Activated T-cell treated with anti-CD3 and anti-CD28 coated beads, Interleukin-2, amount 50 U/mL, for 72 hours (primary cell): ENCODE measurements at regions not wholly inside any gene's neighbourhood (a gene's known extent, or its start where the extent isn't known, plus 50 kb on each side); places are given as distances from the start of the nearest gene placed in this dataset.
A peak's percentile ranks its signal among the peaks of the same experiment; 100 is the strongest.

Source experiments
- ATAC-seq, 2 donors: fragments of 150-1000 bp; cut with Tn5 transposase; replicated peaks in 1 of 2; 2 replicates each; pipeline ENCODE4 v1.10.0; 2021; ENCODE audit warnings: moderate library complexity in 2 of 2, mild to moderate bottlenecking in 1 of 2
- DNase-seq, 2 donors: peaks; one replicate each; pipeline ENCODE4 v3.0.0; 2021 to 2022; ENCODE audit warnings: mixed read lengths in 1 of 2
- H3K27ac Mint-ChIP-seq: one replicate; pipeline ENCODE4 v1.8.0; 2022; ENCODE audit warnings: mild to moderate bottlenecking, moderate library complexity, mixed read lengths
- H3K27me3 Mint-ChIP-seq: one replicate; pipeline ENCODE4 v1.8.0; 2022; ENCODE audit warnings: low read depth, mixed read lengths
- H3K36me3 Mint-ChIP-seq, 2 donors: one replicate each; pipeline ENCODE4 v1.8.0; 2022; ENCODE audit warnings: mixed read lengths in 2 of 2, mild to moderate bottlenecking in 1 of 2; ENCODE audit not compliant: insufficient read depth in 2 of 2
- H3K4me1 Mint-ChIP-seq: one replicate; pipeline ENCODE4 v1.8.0; 2022; ENCODE audit warnings: low read depth, mixed read lengths
- H3K4me3 Mint-ChIP-seq, 2 donors: one replicate each; pipeline ENCODE4 v1.8.0; 2022; ENCODE audit warnings: mild to moderate bottlenecking in 2 of 2, mixed read lengths in 2 of 2, moderate library complexity in 2 of 2
- H3K9me3 Mint-ChIP-seq, 2 donors: one replicate each; pipeline ENCODE4 v1.8.0; 2022; ENCODE audit warnings: mixed read lengths in 2 of 2

- peaks cover 68% of the 10 kb centered on the region for H3K4me1 Mint-ChIP-seq
- H3K27me3 Mint-ChIP-seq, result peaks cover 23% of the 10 kb centered on the region
- H3K4me3 Mint-ChIP-seq, result peak overlapping the region; percentile 70 to 74
- H3K27ac Mint-ChIP-seq, result peak overlapping the region; percentile 41
- peak in 1 of 2 donors; percentile 18 for ATAC-seq
- H3K9me3 Mint-ChIP-seq, result no peaks in the 10 kb centered on the region
- H3K36me3 Mint-ChIP-seq, result peaks cover 0 to 2% of the 10 kb centered on the region in 2 donors
- peak in 1 of 2 donors; percentile 18 for DNase-seq
These were observed 98.3 kb upstream of the MAML3 start for GRCh38 chr4:140252141-140252741.

GRCh38 chr4:140251571-140251970 is 97.6 kb upstream of the MAML3 start:
- Mint-ChIP-seq H3K9me3 (no peaks in the 10 kb centered on the region), H3K36me3 (peaks cover 0 to 2% of the 10 kb centered on the region in 2 donors), H3K4me1 (peaks cover 61% of the 10 kb centered on the region), H3K4me3 (peak overlapping the region; percentile 24 to 74), H3K27me3 (peaks cover 20% of the 10 kb centered on the region), H3K27ac (peak overlapping the region; percentile 68)
- ATAC-seq (no peak), DNase-seq (no peak)

GRCh38 chr4:140250989-140251552 is 97.1 kb upstream of the MAML3 start:
- ATAC-seq (peak; percentile 75 to 77), DNase-seq (peak; percentile 56 to 69)
- Mint-ChIP-seq H3K4me1 (peaks cover 56% of the 10 kb centered on the region), H3K4me3 (peak overlapping the region; percentile 24 to 40), H3K36me3 (peaks cover 0 to 2% of the 10 kb centered on the region in 2 donors), H3K9me3 (no peaks in the 10 kb centered on the region), H3K27ac (peak overlapping the region; percentile 81), H3K27me3 (peaks cover 20% of the 10 kb centered on the region)

- DNase-seq, result no peak
- H3K4me3 Mint-ChIP-seq, result no peak overlapping the region
- H3K27me3 Mint-ChIP-seq, result peaks cover 10% of the 10 kb centered on the region
These were observed 95.4 kb upstream of the MAML3 start for GRCh38 chr4:140249351-140249750.

GRCh38 chr4:140247237-140247636 is 93.3 kb upstream of the MAML3 start:
- Mint-ChIP-seq H3K9me3 (no peaks in the 10 kb centered on the region), H3K4me1 (peaks cover 56% of the 10 kb centered on the region), H3K4me3 (no peak overlapping the region), H3K27ac (no peak overlapping the region), H3K36me3 (peaks cover 0 to 2% of the 10 kb centered on the region in 2 donors), H3K27me3 (no peaks in the 10 kb centered on the region)
- ATAC-seq (no peak), DNase-seq (no peak)

More at GRCh38 chr4:140249351-140249750, 95.4 kb upstream of the MAML3 start:
- peaks cover 51% of the 10 kb centered on the region for H3K4me1 Mint-ChIP-seq
- no peaks in the 10 kb centered on the region for H3K9me3 Mint-ChIP-seq
- H3K27ac Mint-ChIP-seq, result peak overlapping the region; percentile 16
- ATAC-seq, result no peak
- peaks cover 0 to 2% of the 10 kb centered on the region in 2 donors for H3K36me3 Mint-ChIP-seq

- Mint-ChIP-seq H3K9me3 (no peaks in the 10 kb centered on the region), H3K27ac (no peak overlapping the region), H3K4me3 (no peak overlapping the region), H3K27me3 (no peaks in the 10 kb centered on the region), H3K36me3 (peaks cover 0 to 1% of the 10 kb centered on the region in 2 donors), H3K4me1 (peaks cover 53% of the 10 kb centered on the region)
- no peak for DNase-seq
- ATAC-seq, result no peak
These were observed 92.2 kb upstream of the MAML3 start for GRCh38 chr4:140246216-140246615.

- Mint-ChIP-seq H3K27me3 (no peaks in the 10 kb centered on the region), H3K27ac (no peak overlapping the region), H3K9me3 (no peaks in the 10 kb centered on the region), H3K36me3 (no peaks in the 10 kb centered on the region), H3K4me3 (no peak overlapping the region), H3K4me1 (peaks cover 34% of the 10 kb centered on the region)
- DNase-seq (no peak), ATAC-seq (no peak)
These were observed 90.3 kb upstream of the MAML3 start for GRCh38 chr4:140244328-140244727.

- no peaks in the 10 kb centered on the region for H3K9me3 Mint-ChIP-seq
- no peaks in the 10 kb centered on the region for H3K36me3 Mint-ChIP-seq
These were observed 89.3 kb upstream of the MAML3 start for GRCh38 chr4:140243278-140243753.

GRCh38 chr4:140242357-140243277 is 88.6 kb upstream of the MAML3 start:
- Mint-ChIP-seq H3K4me3 (peak overlapping the region; percentile 75 to 80), H3K4me1 (peaks cover 36% of the 10 kb centered on the region), H3K27ac (no peak overlapping the region), H3K27me3 (peaks cover 5% of the 10 kb centered on the region), H3K36me3 (no peaks in the 10 kb centered on the region), H3K9me3 (no peaks in the 10 kb centered on the region)
- peak; percentile 51 to 64 for ATAC-seq
- peak in 1 of 2 donors; percentile 21 for DNase-seq

More at GRCh38 chr4:140243278-140243753, 89.3 kb upstream of the MAML3 start:
- ATAC-seq (peak; percentile 77 to 81), DNase-seq (peak in 1 of 2 donors; percentile 36)
- Mint-ChIP-seq H3K4me3 (peak overlapping the region; percentile 75 to 80), H3K27me3 (no peaks in the 10 kb centered on the region), H3K27ac (peak overlapping the region; percentile 83), H3K4me1 (peaks cover 29% of the 10 kb centered on the region)

- H3K27ac Mint-ChIP-seq, result no peak overlapping the region
- H3K27me3 Mint-ChIP-seq, result peaks cover 6% of the 10 kb centered on the region
- DNase-seq (no peak), ATAC-seq (no peak)
- H3K4me3 Mint-ChIP-seq, result no peak overlapping the region
- peaks cover 43% of the 10 kb centered on the region for H3K4me1 Mint-ChIP-seq
- H3K9me3 Mint-ChIP-seq, result no peaks in the 10 kb centered on the region
- H3K36me3 Mint-ChIP-seq, result no peaks in the 10 kb centered on the region
These were observed 86.3 kb upstream of the MAML3 start for GRCh38 chr4:140240237-140240636.

GRCh38 chr4:140239311-140239710 is 85.3 kb upstream of the MAML3 start:
- no peak overlapping the region for H3K4me3 Mint-ChIP-seq
- no peaks in the 10 kb centered on the region for H3K36me3 Mint-ChIP-seq
- H3K27ac Mint-ChIP-seq, result no peak overlapping the region
- peaks cover 6% of the 10 kb centered on the region for H3K27me3 Mint-ChIP-seq
- DNase-seq, result no peak
- ATAC-seq, result no peak
- H3K4me1 Mint-ChIP-seq, result peaks cover 47% of the 10 kb centered on the region
- H3K9me3 Mint-ChIP-seq, result no peaks in the 10 kb centered on the region

GRCh38 chr4:140238351-140239056 is 84.5 kb upstream of the MAML3 start:
- DNase-seq (no peak), ATAC-seq (no peak)
- H3K9me3 Mint-ChIP-seq, result no peaks in the 10 kb centered on the region
- H3K4me1 Mint-ChIP-seq, result peaks cover 52% of the 10 kb centered on the region
- peaks cover 6% of the 10 kb centered on the region for H3K27me3 Mint-ChIP-seq
- no peak overlapping the region for H3K4me3 Mint-ChIP-seq
- no peaks in the 10 kb centered on the region for H3K36me3 Mint-ChIP-seq
- no peak overlapping the region for H3K27ac Mint-ChIP-seq
